Gastroesophageal sphincter (tissue), 4 donors: ENCODE measurements at regions not wholly inside any gene's neighbourhood (a gene's known extent, or its start where the extent isn't known, plus 50 kb on each side); places are given as distances from the start of the nearest gene placed in this dataset.

Experiments used
- ATAC-seq: fragments of 150-250 bp; one replicate; pipeline ENCODE4 v1.9.1; 2016; ENCODE audit warnings: mild to moderate bottlenecking, moderate library complexity
- H3K27ac ChIP-seq, 4 donors: fragments of 200-600 bp; sonication (generic) in 3 of 4; 1 replicate in 3 of 4; 2 replicates in 1 of 4; pipeline ENCODE4 v1.5.1; 2016 to 2019
- H3K27me3 ChIP-seq: fragments of 200-600 bp; sonication (generic); one replicate; pipeline ENCODE4 v1.5.1; 2019
- H3K36me3 ChIP-seq, 2 donors: fragments of 200-600 bp; sonication (generic); one replicate each; pipeline ENCODE4 v1.5.1; 2019; ENCODE audit warnings: control low read depth in 1 of 2
- H3K4me1 ChIP-seq, 3 donors: fragments of 200-600 bp; sonication (generic); 1 replicate in 2 of 3; 2 replicates in 1 of 3; pipeline ENCODE4 v1.5.1; 2016 to 2019; ENCODE audit warnings: control low read depth in 2 of 3
- H3K4me3 ChIP-seq, 2 donors: fragments of 200-600 bp; sonication (generic); one replicate each; pipeline ENCODE4 v1.5.1; 2019; ENCODE audit warnings: mild to moderate bottlenecking in 1 of 2, moderate library complexity in 1 of 2
- H3K9me3 ChIP-seq, 3 donors: fragments of 200-600 bp; sonication (generic); one replicate each; pipeline ENCODE4 v1.5.1; 2017 to 2019; ENCODE audit warnings: control low read depth in 2 of 3
- CTCF ChIP-seq, 4 experiments: fragments of 200-600 bp in 2 of 4; fragments of 450-650 bp in 2 of 4; sonication (generic) in 1 of 4; IDR thresholded peaks; one replicate each; pipeline ENCODE4 v1.5.1; 2017 to 2019; ENCODE audit warnings: antibody characterized with exemption in 4 of 4, mild to moderate bottlenecking in 2 of 4, moderate library complexity in 2 of 4
- EP300 ChIP-seq: sonication (generic); formaldehyde crosslinking; IDR thresholded peaks from one replicate; pipeline ENCODE4 v1.6.1; 2017; ENCODE audit warnings: antibody characterized with exemption, mild to moderate bottlenecking
- POLR2A ChIP-seq, 2 donors: fragments of 450-650 bp; IDR thresholded peaks; one replicate each; pipeline ENCODE4 v1.6.1; 2017; ENCODE audit warnings: antibody characterized with exemption in 2 of 2, mild to moderate bottlenecking in 2 of 2, moderate library complexity in 1 of 2
- POLR2AphosphoS5 ChIP-seq: sonication (generic); formaldehyde crosslinking; IDR thresholded peaks from one replicate; pipeline ENCODE4 v1.6.1; 2017; ENCODE audit warnings: antibody characterized with exemption
- WGBS, 2 donors: methylation state at CpG; one replicate each; pipeline ENCODE4 v1.1.5; 2018; ENCODE audit warnings: low coverage in 1 of 2; 5-methylcytosine and 5-hydroxymethylcytosine counted together

GRCh38 chr12:98423963-98424362 is 91.4 kb upstream of the TMPO start:
- TF ChIP-seq POLR2A (IDR thresholded peaks at IDR 0.05): no peak
- no peak for TF ChIP-seq EP300
- TF ChIP-seq CTCF (IDR thresholded peaks at IDR 0.05): no peak
- no peak for TF ChIP-seq POLR2AphosphoS5
- ATAC-seq: no peak
- Histone ChIP-seq H3K36me3 (no peaks in the 10 kb centered on the region), H3K4me3 (no peak overlapping the region), H3K27ac (no peak overlapping the region), H3K9me3 (no peaks in the 10 kb centered on the region), H3K4me1 (peaks cover 0 to 21% (median 10%) of the 10 kb centered on the region in 3 donors), H3K27me3 (no peaks in the 10 kb centered on the region)
- WGBS, 2 donors: 80 to 86% methylated on average over 1 of the region's 2 CpGs

GRCh38 chr12:98424726-98425401 is 90.5 kb upstream of the TMPO start:
- no peak overlapping the region for H3K4me3 ChIP-seq
- TF ChIP-seq POLR2A (IDR thresholded peaks at IDR 0.05) (no peak), CTCF (IDR thresholded peaks at IDR 0.05) (peak; percentile 59 to 78 (median 66))
- H3K27ac ChIP-seq: no peak overlapping the region
- no peaks in the 10 kb centered on the region for H3K27me3 ChIP-seq
- ATAC-seq: peak; percentile 63
- H3K36me3 ChIP-seq: no peaks in the 10 kb centered on the region
- 16 to 17% methylated on average over 9 of the region's 9 CpGs for WGBS, 2 donors
- peaks cover 0 to 12% (median 2%) of the 10 kb centered on the region in 3 donors for H3K4me1 ChIP-seq
- H3K9me3 ChIP-seq: no peaks in the 10 kb centered on the region

- no peaks in the 10 kb centered on the region for H3K9me3 ChIP-seq
- H3K27ac ChIP-seq: no peak overlapping the region
- WGBS, 2 donors: 63 to 80% methylated on average over 2 to 4 of the region's 4 CpGs
- H3K36me3 ChIP-seq: no peaks in the 10 kb centered on the region
- H3K4me3 ChIP-seq: no peak overlapping the region
- no peak for ATAC-seq
- TF ChIP-seq EP300 (no peak), POLR2AphosphoS5 (no peak), CTCF (IDR thresholded peaks at IDR 0.05) (no peak), POLR2A (IDR thresholded peaks at IDR 0.05) (no peak)
- peaks cover 0 to 7% (median 0%) of the 10 kb centered on the region in 3 donors for H3K4me1 ChIP-seq
- no peaks in the 10 kb centered on the region for H3K27me3 ChIP-seq
Observed at GRCh38 chr12:98425859-98426258, 89.5 kb upstream of the TMPO start.

GRCh38 chr12:98431089-98431488 is 84.3 kb upstream of the TMPO start:
- H3K36me3 ChIP-seq: no peaks in the 10 kb centered on the region
- TF ChIP-seq CTCF (IDR thresholded peaks at IDR 0.05): no peak
- no peaks in the 10 kb centered on the region for H3K27me3 ChIP-seq
- no peaks in the 10 kb centered on the region for H3K9me3 ChIP-seq
- 93 to 100% methylated on average over 1 to 3 of the region's 3 CpGs for WGBS, 2 donors
- H3K27ac ChIP-seq: no peak overlapping the region
- no peak for ATAC-seq
- H3K4me3 ChIP-seq: no peak overlapping the region
- H3K4me1 ChIP-seq: no peaks in the 10 kb centered on the region

- Histone ChIP-seq H3K27ac (no peak overlapping the region), H3K9me3 (no peaks in the 10 kb centered on the region), H3K4me1 (peaks cover 0 to 11% (median 10%) of the 10 kb centered on the region in 3 donors), H3K36me3 (no peaks in the 10 kb centered on the region), H3K27me3 (no peaks in the 10 kb centered on the region), H3K4me3 (no peak overlapping the region)
- TF ChIP-seq POLR2A (IDR thresholded peaks at IDR 0.05) (no peak), CTCF (IDR thresholded peaks at IDR 0.05) (no peak), POLR2AphosphoS5 (no peak), EP300 (no peak)
- WGBS, 2 donors: 84 to 94% methylated on average over 2 to 4 of the region's 4 CpGs
- no peak for ATAC-seq
Observed at GRCh38 chr12:98437166-98437565, 78.2 kb upstream of the TMPO start.
